Caki2 (cell line): ENCODE measurements at regions not wholly inside any gene's neighbourhood (a gene's known extent, or its start where the extent isn't known, plus 50 kb on each side); places are given as distances from the start of the nearest gene placed in this dataset.
A peak's percentile ranks its signal among the peaks of the same experiment; 100 is the strongest.

Source experiments
- DNase-seq: peaks from one replicate; pipeline ENCODE4 v3.0.0-alpha.2; 2015; ENCODE audit warnings: low read depth
- in situ Hi-C: cut with HindIII; loops from 2 replicates; pipeline ENCODE4 v1.10.0; 2016; ENCODE audit warnings: low sequenced_read_pairs, low pct_unique_long_range_greater_than_20kb, mixed read lengths

- in situ Hi-C loops: no loop called here
- no peak for DNase-seq
Measured at GRCh38 chr2:186059096-186059495, 320.5 kb downstream of the FSIP2 start.

- in situ Hi-C loops: no loop called here
- no peak for DNase-seq
Measured at GRCh38 chr2:186060744-186061440, 322.3 kb downstream of the FSIP2 start.

- in situ Hi-C loops: no loop called here
- no peak for DNase-seq
Measured at GRCh38 chr2:186064507-186064906, 325.9 kb downstream of the FSIP2 start.

GRCh38 chr2:186065491-186065890, 326.9 kb downstream of the FSIP2 start:
- DNase-seq: no peak
- in situ Hi-C loops: no loop called here

GRCh38 chr2:186068139-186068801, 329.7 kb downstream of the FSIP2 start:
- DNase-seq: peak; percentile 31
- in situ Hi-C loops: no loop called here

- in situ Hi-C loops: no loop called here
Measured at GRCh38 chr2:186069676-186070075, 331.1 kb downstream of the FSIP2 start.

GRCh38 chr2:186085226-186085625, 346.6 kb downstream of the FSIP2 start:
- in situ Hi-C loops: no loop called here
- DNase-seq: no peak

More at GRCh38 chr2:186069676-186070075, 331.1 kb downstream of the FSIP2 start:
- no peak for DNase-seq

GRCh38 chr2:186093174-186093573, 354.6 kb downstream of the FSIP2 start:
- in situ Hi-C loops: no loop called here
- DNase-seq: no peak

- in situ Hi-C loops: no loop called here
- no peak for DNase-seq
Measured at GRCh38 chr2:186098821-186099220, 360.2 kb downstream of the FSIP2 start.

GRCh38 chr2:186099826-186100225, 361.2 kb downstream of the FSIP2 start:
- in situ Hi-C loops: no loop called here
- DNase-seq: no peak

GRCh38 chr2:186100636-186101035, 362.0 kb downstream of the FSIP2 start:
- DNase-seq: no peak
- in situ Hi-C loops: no loop called here

GRCh38 chr2:186101616-186102015, 363.0 kb downstream of the FSIP2 start:
- in situ Hi-C loops: no loop called here
- DNase-seq: no peak

GRCh38 chr2:186103276-186103675, 364.7 kb downstream of the FSIP2 start:
- DNase-seq: no peak
- in situ Hi-C loops: no loop called here

GRCh38 chr2:186105016-186105724, 366.6 kb downstream of the FSIP2 start:
- in situ Hi-C loops: no loop called here
- no peak for DNase-seq

GRCh38 chr2:186108470-186108869, 369.9 kb downstream of the FSIP2 start:
- in situ Hi-C loops: no loop called here
- no peak for DNase-seq

GRCh38 chr2:186113284-186113683, 372.8 kb upstream of the ZC3H15 start:
- no peak for DNase-seq
- in situ Hi-C loops: no loop called here

GRCh38 chr2:186125156-186125555, 360.9 kb upstream of the ZC3H15 start:
- in situ Hi-C loops: no loop called here
- DNase-seq: no peak

GRCh38 chr2:186125625-186126024, 360.4 kb upstream of the ZC3H15 start:
- in situ Hi-C loops: no loop called here
- DNase-seq: no peak

GRCh38 chr2:186126181-186126580, 359.9 kb upstream of the ZC3H15 start:
- DNase-seq: no peak
- in situ Hi-C loops: no loop called here
